ENCODE measurements at regions not wholly inside any gene's neighbourhood (a gene's known extent, or its start where the extent isn't known, plus 50 kb on each side); places are given as distances from the start of the nearest gene placed in this dataset.

DNA sequence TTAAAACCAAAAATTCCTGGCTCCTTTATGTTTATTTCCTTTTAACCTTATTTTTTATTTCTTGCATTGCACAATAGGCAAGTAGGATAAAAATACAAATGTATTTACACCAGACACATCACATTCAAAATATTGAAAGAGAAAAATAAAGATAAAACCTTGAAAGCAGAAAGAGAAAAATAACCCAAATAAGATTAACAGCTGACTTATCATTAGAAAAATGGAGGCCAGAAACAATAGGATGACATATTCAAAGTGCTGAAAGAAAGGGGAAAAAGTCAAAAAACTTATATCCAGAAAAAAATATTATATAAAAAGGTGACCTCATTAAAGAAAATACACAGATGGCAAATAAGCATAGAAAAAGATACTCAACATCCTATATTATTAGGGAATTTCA, 459.4 kb downstream of the NUF2 start:
- TF ChIP-seq, protein P1, sequence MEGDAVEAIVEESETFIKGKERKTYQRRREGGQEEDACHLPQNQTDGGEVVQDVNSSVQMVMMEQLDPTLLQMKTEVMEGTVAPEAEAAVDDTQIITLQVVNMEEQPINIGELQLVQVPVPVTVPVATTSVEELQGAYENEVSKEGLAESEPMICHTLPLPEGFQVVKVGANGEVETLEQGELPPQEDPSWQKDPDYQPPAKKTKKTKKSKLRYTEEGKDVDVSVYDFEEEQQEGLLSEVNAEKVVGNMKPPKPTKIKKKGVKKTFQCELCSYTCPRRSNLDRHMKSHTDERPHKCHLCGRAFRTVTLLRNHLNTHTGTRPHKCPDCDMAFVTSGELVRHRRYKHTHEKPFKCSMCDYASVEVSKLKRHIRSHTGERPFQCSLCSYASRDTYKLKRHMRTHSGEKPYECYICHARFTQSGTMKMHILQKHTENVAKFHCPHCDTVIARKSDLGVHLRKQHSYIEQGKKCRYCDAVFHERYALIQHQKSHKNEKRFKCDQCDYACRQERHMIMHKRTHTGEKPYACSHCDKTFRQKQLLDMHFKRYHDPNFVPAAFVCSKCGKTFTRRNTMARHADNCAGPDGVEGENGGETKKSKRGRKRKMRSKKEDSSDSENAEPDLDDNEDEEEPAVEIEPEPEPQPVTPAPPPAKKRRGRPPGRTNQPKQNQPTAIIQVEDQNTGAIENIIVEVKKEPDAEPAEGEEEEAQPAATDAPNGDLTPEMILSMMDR (IDR thresholded peaks at IDR 0.05) = no peak
- TF ChIP-seq POLR2A (IDR thresholded peaks at IDR 0.05) = no peak

Measured in prostate gland (tissue), 2 donors.